Breast epithelium (tissue), 4 donors: ENCODE measurements at regions not wholly inside any gene's neighbourhood (a gene's known extent, or its start where the extent isn't known, plus 50 kb on each side); places are given as distances from the start of the nearest gene placed in this dataset.

Experiments
- DNase-seq, 2 donors: peaks; one replicate each; pipeline ENCODE4 v3.0.0-alpha.2; 2019; ENCODE audit warnings: low spot score in 2 of 2
- H3K27ac ChIP-seq, 2 donors: fragments of 200-600 bp; sonication (generic) in 1 of 2; one replicate each; pipeline ENCODE4 v1.5.1; 2016 to 2019; ENCODE audit warnings: mild to moderate bottlenecking in 1 of 2
- H3K27me3 ChIP-seq, 2 donors: fragments of 200-600 bp; sonication (generic) in 1 of 2; one replicate each; pipeline versions ENCODE4 v1.5.1 to v1.6.0; 2017 to 2019; ENCODE audit warnings: control low read depth in 1 of 2, mild to moderate bottlenecking in 1 of 2
- H3K36me3 ChIP-seq: fragments of 200-600 bp; one replicate; pipeline ENCODE4 v1.5.1; 2019
- H3K4me1 ChIP-seq, 2 donors: fragments of 200-600 bp; sonication (generic); one replicate each; pipeline ENCODE4 v1.5.1; 2016 to 2019; ENCODE audit warnings: control low read depth in 1 of 2
- H3K4me3 ChIP-seq, 3 donors: fragments of 200-600 bp; sonication (generic); 1 replicate in 2 of 3; 2 replicates in 1 of 3; pipeline ENCODE4 v1.5.1; 2016 to 2019; ENCODE audit warnings: mild to moderate bottlenecking in 3 of 3, moderate library complexity in 2 of 3
- H3K9me3 ChIP-seq, 2 donors: fragments of 200-600 bp; sonication (generic) in 1 of 2; one replicate each; pipeline ENCODE4 v1.5.1; 2016 to 2019; ENCODE audit warnings: control low read depth in 1 of 2
- CTCF ChIP-seq, 3 donors: fragments of 450-650 bp; IDR thresholded peaks; one replicate each; pipeline ENCODE4 v1.5.1; 2016 to 2017; ENCODE audit warnings: antibody characterized with exemption in 3 of 3, mild to moderate bottlenecking in 3 of 3, moderate library complexity in 3 of 3
- POLR2A ChIP-seq: fragments of 450-650 bp; IDR thresholded peaks from one replicate; pipeline ENCODE4 v1.6.1; 2016; ENCODE audit warnings: antibody characterized with exemption, mild to moderate bottlenecking, moderate library complexity
- POLR2AphosphoS5 ChIP-seq, 3 donors: sonication (generic); formaldehyde crosslinking; IDR thresholded peaks; one replicate each; pipeline ENCODE4 v1.6.1; 2017; ENCODE audit warnings: antibody characterized with exemption in 3 of 3
- intact Hi-C: fragments of 100-400 bp; cut with DNase I; formaldehyde crosslinking; loops from one replicate; pipeline ENCODE4 v1.15.1; 2023; ENCODE audit warnings: low total_unique reads

GRCh38 chr1:95815511-95815910 is 581.5 kb downstream of the RWDD3 start:
- no peak for DNase-seq
- no peak overlapping the region for H3K27ac ChIP-seq
- H3K27me3 ChIP-seq: no peaks in the 10 kb centered on the region
- intact Hi-C loops: no loop called here
- TF ChIP-seq CTCF (IDR thresholded peaks at IDR 0.05) (no peak), POLR2A (no peak), POLR2AphosphoS5 (IDR thresholded peaks at IDR 0.05) (no peak)
- H3K4me1 ChIP-seq: no peaks in the 10 kb centered on the region
- H3K9me3 ChIP-seq: no peaks in the 10 kb centered on the region
- H3K4me3 ChIP-seq: no peak overlapping the region
- no peaks in the 10 kb centered on the region for H3K36me3 ChIP-seq

- TF ChIP-seq POLR2AphosphoS5 (IDR thresholded peaks at IDR 0.05) (no peak), CTCF (IDR thresholded peaks at IDR 0.05) (no peak), POLR2A (no peak)
- intact Hi-C loops: loop anchor here (5.0 kb wide), 1 partner anchor 1908 kb away; no protein-coding TSS in a partner anchor
- no peaks in the 10 kb centered on the region for H3K36me3 ChIP-seq
- H3K4me3 ChIP-seq: no peak overlapping the region
- no peaks in the 10 kb centered on the region for H3K9me3 ChIP-seq
- H3K4me1 ChIP-seq: no peaks in the 10 kb centered on the region
- DNase-seq: no peak
- no peak overlapping the region for H3K27ac ChIP-seq
- H3K27me3 ChIP-seq: no peaks in the 10 kb centered on the region
These were observed 595.5 kb downstream of the RWDD3 start for GRCh38 chr1:95829556-95829955.

- Histone ChIP-seq H3K36me3 (no peaks in the 10 kb centered on the region), H3K4me1 (no peaks in the 10 kb centered on the region), H3K4me3 (no peak overlapping the region), H3K27ac (no peak overlapping the region), H3K9me3 (peaks cover 0 to 13% of the 10 kb centered on the region in 2 donors), H3K27me3 (no peaks in the 10 kb centered on the region)
- no peak for DNase-seq
- TF ChIP-seq POLR2AphosphoS5 (IDR thresholded peaks at IDR 0.05) (no peak), CTCF (IDR thresholded peaks at IDR 0.05) (no peak), POLR2A (no peak)
- intact Hi-C loops: no loop called here
These were observed 598.4 kb downstream of the RWDD3 start for GRCh38 chr1:95832370-95832769.

GRCh38 chr1:95849439-95849838 is 615.4 kb downstream of the RWDD3 start:
- Histone ChIP-seq H3K9me3 (peaks cover 0 to 4% of the 10 kb centered on the region in 2 donors), H3K27ac (no peak overlapping the region), H3K36me3 (no peaks in the 10 kb centered on the region), H3K4me1 (no peaks in the 10 kb centered on the region), H3K4me3 (no peak overlapping the region), H3K27me3 (no peaks in the 10 kb centered on the region)
- no peak for DNase-seq
- intact Hi-C loops: no loop called here
- TF ChIP-seq CTCF (IDR thresholded peaks at IDR 0.05) (no peak), POLR2AphosphoS5 (IDR thresholded peaks at IDR 0.05) (no peak), POLR2A (no peak)

- no peak overlapping the region for H3K4me3 ChIP-seq
- TF ChIP-seq CTCF (IDR thresholded peaks at IDR 0.05) (no peak), POLR2A (no peak), POLR2AphosphoS5 (IDR thresholded peaks at IDR 0.05) (no peak)
- no peak overlapping the region for H3K27ac ChIP-seq
- peaks cover 3 to 4% of the 10 kb centered on the region in 2 donors for H3K9me3 ChIP-seq
- H3K27me3 ChIP-seq: no peaks in the 10 kb centered on the region
- no peak for DNase-seq
- no peaks in the 10 kb centered on the region for H3K36me3 ChIP-seq
- intact Hi-C loops: loop anchor here (5.0 kb wide), 1 partner anchor 482 kb away; no protein-coding TSS in a partner anchor
- H3K4me1 ChIP-seq: no peaks in the 10 kb centered on the region
These were observed 616.2 kb downstream of the RWDD3 start for GRCh38 chr1:95850165-95850649.
